ENCODE measurements at regions not wholly inside any gene's neighbourhood (a gene's known extent, or its start where the extent isn't known, plus 50 kb on each side); places are given as distances from the start of the nearest gene placed in this dataset.

- no peak for DNase-seq (ENCODE audit: low read depth in 1 of 2, low spot score in 1 of 2)
These were observed 1011.4 kb downstream of the UQCRFS1 start for GRCh38 chr19:28201462-28201943.

GRCh38 chr19:28199323-28199722, 1013.6 kb downstream of the UQCRFS1 start:
- no peak for DNase-seq (ENCODE audit: low read depth in 1 of 2, low spot score in 1 of 2)

- DNase-seq (ENCODE audit: low read depth in 1 of 2, low spot score in 1 of 2), result no peak
These were observed 1016.0 kb downstream of the UQCRFS1 start for GRCh38 chr19:28196961-28197360.

- no peak for DNase-seq (ENCODE audit: low read depth in 1 of 2, low spot score in 1 of 2)
These were observed 1016.9 kb downstream of the UQCRFS1 start for GRCh38 chr19:28196101-28196500.

GRCh38 chr19:28185646-28186045, 1027.3 kb downstream of the UQCRFS1 start:
- no peak for DNase-seq (ENCODE audit: low read depth in 1 of 2, low spot score in 1 of 2)

GRCh38 chr19:28184997-28185396, 1028.0 kb downstream of the UQCRFS1 start:
- DNase-seq (ENCODE audit: low read depth in 1 of 2, low spot score in 1 of 2), result no peak

GRCh38 chr19:28176193-28176592, 1036.8 kb downstream of the UQCRFS1 start:
- no peak for DNase-seq (ENCODE audit: low read depth in 1 of 2, low spot score in 1 of 2)

GRCh38 chr19:28171983-28172382, 1041.0 kb downstream of the UQCRFS1 start:
- DNase-seq (ENCODE audit: low read depth in 1 of 2, low spot score in 1 of 2), result no peak

GRCh38 chr19:28170066-28170465, 1042.9 kb downstream of the UQCRFS1 start:
- DNase-seq (ENCODE audit: low read depth in 1 of 2, low spot score in 1 of 2), result no peak

GRCh38 chr19:28169168-28169887, 1043.6 kb downstream of the UQCRFS1 start:
- DNase-seq (ENCODE audit: low read depth in 1 of 2, low spot score in 1 of 2), result no peak

- DNase-seq (ENCODE audit: low read depth in 1 of 2, low spot score in 1 of 2), result no peak
These were observed 1044.4 kb downstream of the UQCRFS1 start for GRCh38 chr19:28168557-28168956.

GRCh38 chr19:28166025-28166424, 1046.9 kb downstream of the UQCRFS1 start:
- no peak for DNase-seq (ENCODE audit: low read depth in 1 of 2, low spot score in 1 of 2)

- no peak for DNase-seq (ENCODE audit: low read depth in 1 of 2, low spot score in 1 of 2)
These were observed 1048.7 kb downstream of the UQCRFS1 start for GRCh38 chr19:28164214-28164613.

- no peak for DNase-seq (ENCODE audit: low read depth in 1 of 2, low spot score in 1 of 2)
These were observed 1053.9 kb downstream of the UQCRFS1 start for GRCh38 chr19:28159065-28159464.

GRCh38 chr19:28155265-28155664, 1057.7 kb downstream of the UQCRFS1 start:
- DNase-seq (ENCODE audit: low read depth in 1 of 2, low spot score in 1 of 2), result no peak

- DNase-seq (ENCODE audit: low read depth in 1 of 2, low spot score in 1 of 2), result no peak
These were observed 1058.9 kb downstream of the UQCRFS1 start for GRCh38 chr19:28154077-28154476.

- no peak for DNase-seq (ENCODE audit: low read depth in 1 of 2, low spot score in 1 of 2)
These were observed 1059.8 kb downstream of the UQCRFS1 start for GRCh38 chr19:28153123-28153522.

GRCh38 chr19:28152195-28152594, 1060.8 kb downstream of the UQCRFS1 start:
- no peak for DNase-seq (ENCODE audit: low read depth in 1 of 2, low spot score in 1 of 2)

GRCh38 chr19:28150129-28150528, 1062.8 kb downstream of the UQCRFS1 start:
- DNase-seq (ENCODE audit: low read depth in 1 of 2, low spot score in 1 of 2), result no peak

GRCh38 chr19:28148554-28148953, 1064.4 kb downstream of the UQCRFS1 start:
- DNase-seq (ENCODE audit: low read depth in 1 of 2, low spot score in 1 of 2), result no peak

GRCh38 chr19:28142258-28142657, 1070.7 kb downstream of the UQCRFS1 start:
- DNase-seq (ENCODE audit: low read depth in 1 of 2, low spot score in 1 of 2), result no peak

- no peak for DNase-seq (ENCODE audit: low read depth in 1 of 2, low spot score in 1 of 2)
These were observed 1072.8 kb downstream of the UQCRFS1 start for GRCh38 chr19:28140201-28140600.

GRCh38 chr19:28137772-28138171, 1075.2 kb downstream of the UQCRFS1 start:
- DNase-seq (ENCODE audit: low read depth in 1 of 2, low spot score in 1 of 2), result no peak
